Adrenal gland (tissue), 5 donors: ENCODE measurements at regions not wholly inside any gene's neighbourhood (a gene's known extent, or its start where the extent isn't known, plus 50 kb on each side); places are given as distances from the start of the nearest gene placed in this dataset.
"Not testable (repeated sequence)": the region's sequence is repeated elsewhere in the genome, so short reads cannot be mapped to it uniquely, and the experiment has no call there.

Source experiments
- POLR2A ChIP-seq, 2 donors: fragments of 450-650 bp; IDR thresholded peaks; one replicate each; pipeline ENCODE4 v1.6.1; 2017; ENCODE audit warnings: antibody characterized with exemption in 2 of 2, mild to moderate bottlenecking in 2 of 2, moderate library complexity in 1 of 2
- TF ChIP-seq, protein P1 (sequence below), 6 experiments: fragments of 450-650 bp in 4 of 6; fragments of 200-600 bp in 2 of 6; sonication (generic) in 1 of 6; IDR thresholded peaks; 1 replicate in 5 of 6; 2 replicates in 1 of 6; pipeline versions ENCODE4 v1.5.1 to v1.8.0; 2016 to 2021; ENCODE audit warnings: antibody characterized with exemption in 6 of 6, mild to moderate bottlenecking in 2 of 6, moderate library complexity in 1 of 6
- donor health status: DM: no; HTN: no; CAD: no.

DNA sequence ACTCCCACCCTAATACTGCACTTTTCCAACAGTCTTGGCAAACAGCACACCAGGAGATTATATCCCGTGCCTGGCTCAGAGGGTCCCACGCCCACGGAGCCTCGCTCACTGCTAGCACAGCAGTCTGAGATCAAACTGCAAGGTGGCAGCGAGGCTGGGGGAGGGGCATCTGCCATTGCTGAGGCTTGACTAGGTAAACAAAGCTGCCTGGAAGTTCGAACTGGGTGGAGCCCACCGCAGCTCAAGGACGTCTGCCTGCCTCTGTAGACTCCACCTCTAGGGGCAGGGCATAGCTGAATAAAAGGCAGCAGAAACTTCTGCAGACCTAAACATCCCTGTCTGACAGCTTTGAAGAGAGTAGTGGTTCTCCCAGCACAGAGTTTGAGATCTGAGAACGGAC lies 401.9 kb upstream of the SLC30A5 start:
- TF ChIP-seq, protein P1, sequence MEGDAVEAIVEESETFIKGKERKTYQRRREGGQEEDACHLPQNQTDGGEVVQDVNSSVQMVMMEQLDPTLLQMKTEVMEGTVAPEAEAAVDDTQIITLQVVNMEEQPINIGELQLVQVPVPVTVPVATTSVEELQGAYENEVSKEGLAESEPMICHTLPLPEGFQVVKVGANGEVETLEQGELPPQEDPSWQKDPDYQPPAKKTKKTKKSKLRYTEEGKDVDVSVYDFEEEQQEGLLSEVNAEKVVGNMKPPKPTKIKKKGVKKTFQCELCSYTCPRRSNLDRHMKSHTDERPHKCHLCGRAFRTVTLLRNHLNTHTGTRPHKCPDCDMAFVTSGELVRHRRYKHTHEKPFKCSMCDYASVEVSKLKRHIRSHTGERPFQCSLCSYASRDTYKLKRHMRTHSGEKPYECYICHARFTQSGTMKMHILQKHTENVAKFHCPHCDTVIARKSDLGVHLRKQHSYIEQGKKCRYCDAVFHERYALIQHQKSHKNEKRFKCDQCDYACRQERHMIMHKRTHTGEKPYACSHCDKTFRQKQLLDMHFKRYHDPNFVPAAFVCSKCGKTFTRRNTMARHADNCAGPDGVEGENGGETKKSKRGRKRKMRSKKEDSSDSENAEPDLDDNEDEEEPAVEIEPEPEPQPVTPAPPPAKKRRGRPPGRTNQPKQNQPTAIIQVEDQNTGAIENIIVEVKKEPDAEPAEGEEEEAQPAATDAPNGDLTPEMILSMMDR (IDR thresholded peaks at IDR 0.05), result not testable (repeated sequence)
- TF ChIP-seq POLR2A (IDR thresholded peaks at IDR 0.05), result not testable (repeated sequence)
